ENCODE measurements at regions not wholly inside any gene's neighbourhood (a gene's known extent, or its start where the extent isn't known, plus 50 kb on each side); places are given as distances from the start of the nearest gene placed in this dataset.

DNA sequence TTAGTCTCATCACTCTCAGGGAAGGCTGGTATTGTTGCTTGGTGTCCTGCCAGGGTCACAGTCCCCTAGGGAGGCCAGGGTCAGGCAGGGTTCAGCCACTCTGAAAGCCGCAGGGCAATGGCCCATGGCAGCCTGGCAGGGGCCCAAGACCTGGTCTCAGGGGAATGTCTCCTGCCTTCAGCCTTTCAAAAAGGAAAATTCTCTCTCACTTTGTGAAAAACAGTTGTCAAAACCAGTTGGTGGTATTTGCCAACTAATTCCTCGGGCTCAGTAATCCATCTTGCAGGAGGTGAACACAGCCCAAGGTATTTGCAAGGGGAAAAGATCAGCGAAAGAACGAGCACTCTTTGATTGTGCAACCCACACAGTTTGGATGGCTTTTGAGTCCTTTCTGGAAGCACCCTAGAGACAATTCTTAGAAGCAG lies 101.5 kb downstream of the JCAD start:
- Histone ChIP-seq H3K9me3 (no peaks in the 10 kb centered on the region), H3K4me1 (peaks cover 0 to 58% (median 29%) of the 10 kb centered on the region in 4 donors), H3K36me3 (no peaks in the 10 kb centered on the region), H3K27ac (peak overlapping the region; percentile 66 to 69), H3K4me3 (no peak overlapping the region), H3K27me3 (no peaks in the 10 kb centered on the region)
- TF ChIP-seq, protein P1, sequence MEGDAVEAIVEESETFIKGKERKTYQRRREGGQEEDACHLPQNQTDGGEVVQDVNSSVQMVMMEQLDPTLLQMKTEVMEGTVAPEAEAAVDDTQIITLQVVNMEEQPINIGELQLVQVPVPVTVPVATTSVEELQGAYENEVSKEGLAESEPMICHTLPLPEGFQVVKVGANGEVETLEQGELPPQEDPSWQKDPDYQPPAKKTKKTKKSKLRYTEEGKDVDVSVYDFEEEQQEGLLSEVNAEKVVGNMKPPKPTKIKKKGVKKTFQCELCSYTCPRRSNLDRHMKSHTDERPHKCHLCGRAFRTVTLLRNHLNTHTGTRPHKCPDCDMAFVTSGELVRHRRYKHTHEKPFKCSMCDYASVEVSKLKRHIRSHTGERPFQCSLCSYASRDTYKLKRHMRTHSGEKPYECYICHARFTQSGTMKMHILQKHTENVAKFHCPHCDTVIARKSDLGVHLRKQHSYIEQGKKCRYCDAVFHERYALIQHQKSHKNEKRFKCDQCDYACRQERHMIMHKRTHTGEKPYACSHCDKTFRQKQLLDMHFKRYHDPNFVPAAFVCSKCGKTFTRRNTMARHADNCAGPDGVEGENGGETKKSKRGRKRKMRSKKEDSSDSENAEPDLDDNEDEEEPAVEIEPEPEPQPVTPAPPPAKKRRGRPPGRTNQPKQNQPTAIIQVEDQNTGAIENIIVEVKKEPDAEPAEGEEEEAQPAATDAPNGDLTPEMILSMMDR (IDR thresholded peaks at IDR 0.05) = no peak
- peak; percentile 76 to 95 for DNase-seq
- intact Hi-C loops (cut with DNase I; ENCODE audit: low total_unique reads) = no loop called here

DNA sequence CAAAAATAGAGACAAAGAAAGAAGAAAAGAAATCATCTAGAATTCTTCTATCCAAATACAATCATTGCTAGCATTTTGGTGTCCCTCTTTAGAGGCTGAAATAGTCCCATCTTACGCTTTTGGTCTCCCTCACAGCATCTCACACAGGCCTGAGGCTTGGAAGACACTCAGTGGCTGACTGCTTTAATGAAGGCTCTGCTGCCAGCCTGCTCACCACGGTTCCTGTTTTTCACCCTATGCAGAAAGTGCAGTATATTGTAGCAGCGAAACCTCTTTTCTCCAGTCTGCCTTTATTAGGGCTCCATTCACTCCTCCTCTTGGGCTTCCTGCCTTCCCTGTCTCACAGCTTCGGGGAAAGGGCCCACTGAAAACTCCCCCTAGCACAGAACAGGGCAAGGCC lies 102.2 kb downstream of the JCAD start:
- Histone ChIP-seq H3K4me1 (peaks cover 0 to 58% (median 29%) of the 10 kb centered on the region in 4 donors), H3K27me3 (no peaks in the 10 kb centered on the region), H3K36me3 (no peaks in the 10 kb centered on the region), H3K9me3 (no peaks in the 10 kb centered on the region), H3K4me3 (no peak overlapping the region), H3K27ac (peak overlapping the region; percentile 66 to 69)
- intact Hi-C loops (cut with DNase I; ENCODE audit: low total_unique reads) = no loop called here
- TF ChIP-seq, protein P1 (IDR thresholded peaks at IDR 0.05) = no peak
- DNase-seq = no peak

DNA sequence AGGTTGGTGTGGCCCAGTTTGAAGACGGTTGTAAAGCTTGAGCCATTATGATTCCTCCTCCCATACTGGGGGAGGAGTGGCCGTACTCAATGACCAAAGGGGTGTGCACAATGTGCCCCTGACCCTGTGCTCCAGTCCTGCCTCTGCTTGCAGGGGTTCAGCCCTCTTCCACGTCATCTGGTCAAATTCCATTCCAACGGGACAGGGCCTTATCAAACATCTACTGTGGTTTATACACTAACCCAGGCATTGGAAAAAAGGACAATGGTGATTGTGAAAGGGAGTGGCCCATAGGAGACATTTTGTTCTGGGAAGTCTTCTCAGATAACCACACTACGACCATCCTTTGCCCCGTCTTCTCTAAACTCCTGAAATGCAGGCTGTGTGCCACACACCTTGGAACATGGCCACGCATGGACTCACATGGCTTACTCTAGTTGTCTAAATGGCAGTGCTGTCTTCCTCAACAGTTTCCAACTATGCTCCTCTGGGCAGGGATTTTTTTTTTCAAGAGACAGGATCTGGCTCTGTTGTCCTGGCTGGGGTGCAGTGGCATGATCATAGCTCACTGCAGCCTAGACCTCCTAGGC lies 103.0 kb downstream of the JCAD start:
- DNase-seq = no peak
- no peak overlapping the region for H3K4me3 ChIP-seq
- peak overlapping the region; percentile 66 to 69 for H3K27ac ChIP-seq
- H3K27me3 ChIP-seq = no peaks in the 10 kb centered on the region
- TF ChIP-seq, protein P1 (IDR thresholded peaks at IDR 0.05) = no peak
- no peaks in the 10 kb centered on the region for H3K36me3 ChIP-seq
- H3K9me3 ChIP-seq = no peaks in the 10 kb centered on the region
- intact Hi-C loops (cut with DNase I; ENCODE audit: low total_unique reads) = no loop called here
- peaks cover 0 to 51% (median 29%) of the 10 kb centered on the region in 4 donors for H3K4me1 ChIP-seq

DNA sequence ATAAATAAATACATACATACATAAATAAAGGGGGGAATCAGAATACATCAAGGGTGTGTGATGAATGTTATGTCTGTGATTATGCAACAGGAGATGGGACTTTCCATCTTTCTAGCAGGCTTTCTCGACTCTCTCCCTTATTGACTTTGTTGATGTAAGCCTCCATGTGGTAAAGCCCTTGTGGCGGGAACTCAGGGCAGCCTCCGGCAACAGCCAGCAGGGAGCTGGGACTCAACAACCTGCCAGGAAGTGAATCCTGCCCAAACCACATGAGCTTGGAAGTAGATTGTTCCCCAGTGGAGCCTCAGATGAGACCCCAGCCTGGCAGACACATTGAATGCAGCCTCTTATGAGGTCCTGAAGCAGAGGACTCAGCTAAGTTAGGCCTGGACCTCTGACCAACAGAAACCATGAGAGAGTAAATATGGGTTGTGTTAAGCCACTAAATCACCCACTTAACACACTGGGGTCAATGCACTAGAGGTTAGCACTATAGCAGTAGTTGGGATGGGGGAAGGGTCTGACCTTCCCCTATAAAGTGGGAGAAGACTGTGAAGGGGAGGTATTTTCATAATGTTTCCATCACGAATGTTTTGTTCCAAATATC lies 104.0 kb downstream of the JCAD start:
- H3K27ac ChIP-seq = peak overlapping the region; percentile 3 to 33
- no peak for DNase-seq
- intact Hi-C loops (cut with DNase I; ENCODE audit: low total_unique reads) = no loop called here
- no peaks in the 10 kb centered on the region for H3K9me3 ChIP-seq
- no peaks in the 10 kb centered on the region for H3K36me3 ChIP-seq
- H3K4me3 ChIP-seq = no peak overlapping the region
- no peaks in the 10 kb centered on the region for H3K27me3 ChIP-seq
- H3K4me1 ChIP-seq = peaks cover 0 to 51% (median 27%) of the 10 kb centered on the region in 4 donors
- TF ChIP-seq, protein P1 (IDR thresholded peaks at IDR 0.05) = no peak

DNA sequence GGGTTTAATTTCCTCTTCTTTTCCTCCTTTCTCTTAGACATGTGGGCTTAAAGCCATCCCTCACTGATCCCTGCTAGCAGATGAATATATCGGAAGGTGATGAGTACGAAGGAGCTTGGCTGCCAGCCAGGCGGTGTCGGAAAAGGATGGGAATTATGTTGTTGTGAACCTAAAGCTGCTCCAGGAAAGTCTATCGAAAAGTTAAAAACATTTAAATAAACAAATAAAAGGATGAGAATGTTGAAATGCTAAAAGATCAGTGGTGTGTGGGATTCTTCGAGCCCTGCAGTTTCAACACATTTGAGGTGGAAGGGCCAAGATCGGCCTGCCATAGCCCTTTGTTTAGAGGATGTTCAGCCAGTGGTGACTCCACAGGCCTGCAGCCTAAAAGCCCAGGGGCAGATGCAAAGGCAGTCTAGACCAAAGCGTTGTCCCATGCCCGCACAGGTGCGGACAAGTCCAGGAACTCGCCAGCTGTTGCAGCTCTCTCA lies 107.9 kb downstream of the JCAD start:
- intact Hi-C loops (cut with DNase I; ENCODE audit: low total_unique reads) = no loop called here
- Histone ChIP-seq H3K36me3 (no peaks in the 10 kb centered on the region), H3K9me3 (no peaks in the 10 kb centered on the region), H3K27me3 (no peaks in the 10 kb centered on the region), H3K4me1 (peaks cover 0 to 50% (median 39%) of the 10 kb centered on the region in 4 donors), H3K4me3 (no peak overlapping the region), H3K27ac (peak overlapping the region; percentile 82 to 87)
- DNase-seq = no peak
- TF ChIP-seq, protein P1 (IDR thresholded peaks at IDR 0.05) = no peak
